ENCODE measurements at regions not wholly inside any gene's neighbourhood (a gene's known extent, or its start where the extent isn't known, plus 50 kb on each side); places are given as distances from the start of the nearest gene placed in this dataset.

- TF ChIP-seq POLR2A (IDR thresholded peaks at IDR 0.05) (no peak), CTCF (IDR thresholded peaks at IDR 0.05) (no peak)
Observed at GRCh38 chr6:167557675-167558074, 232.8 kb downstream of the TTLL2 start.
